ENCODE measurements at regions not wholly inside any gene's neighbourhood (a gene's known extent, or its start where the extent isn't known, plus 50 kb on each side); places are given as distances from the start of the nearest gene placed in this dataset.
"Not testable (repeated sequence)": the region's sequence is repeated elsewhere in the genome, so short reads cannot be mapped to it uniquely, and the experiment has no call there.

- Histone ChIP-seq H3K4me3 (ENCODE audit: low read length) (no peak overlapping the region), H3K36me3 (ENCODE audit: insufficient read depth, low read depth, low read length) (no peaks in the 10 kb centered on the region), H3K27ac (ENCODE audit: low read length) (no peak overlapping the region), H3K9ac (ENCODE audit: low read depth, low read length) (no peak overlapping the region), H3K4me1 (ENCODE audit: insufficient read depth, low read length) (peaks cover 4% of the 10 kb centered on the region; the same call in 1 of the 2 replicates), H3K9me3 (ENCODE audit: insufficient read depth, low read depth, low read length) (no peaks in the 10 kb centered on the region), H3K27me3 (ENCODE audit: insufficient read depth, low read length) (no peaks in the 10 kb centered on the region)
Observed at GRCh38 chr4:23455456-23456158, 434.2 kb downstream of the PPARGC1A start.

- H3K36me3 ChIP-seq (ENCODE audit: insufficient read depth, low read depth, low read length) = no peaks in the 10 kb centered on the region
- H3K4me1 ChIP-seq (ENCODE audit: insufficient read depth, low read length) = no peaks in the 10 kb centered on the region
- no peak overlapping the region for H3K4me3 ChIP-seq (ENCODE audit: low read length)
- H3K9ac ChIP-seq (ENCODE audit: low read depth, low read length) = no peak overlapping the region
- no peaks in the 10 kb centered on the region for H3K9me3 ChIP-seq (ENCODE audit: insufficient read depth, low read depth, low read length)
- H3K27me3 ChIP-seq (ENCODE audit: insufficient read depth, low read length) = no peaks in the 10 kb centered on the region
- no peak overlapping the region for H3K27ac ChIP-seq (ENCODE audit: low read length)
Observed at GRCh38 chr4:23441530-23442069, 448.2 kb downstream of the PPARGC1A start.

GRCh38 chr4:23438764-23439163 is 451.1 kb downstream of the PPARGC1A start:
- H3K27ac ChIP-seq (ENCODE audit: low read length) = no peak overlapping the region
- H3K27me3 ChIP-seq (ENCODE audit: insufficient read depth, low read length) = no peaks in the 10 kb centered on the region
- no peaks in the 10 kb centered on the region for H3K9me3 ChIP-seq (ENCODE audit: insufficient read depth, low read depth, low read length)
- H3K9ac ChIP-seq (ENCODE audit: low read depth, low read length) = no peak overlapping the region
- no peaks in the 10 kb centered on the region for H3K36me3 ChIP-seq (ENCODE audit: insufficient read depth, low read depth, low read length)
- H3K4me1 ChIP-seq (ENCODE audit: insufficient read depth, low read length) = no peaks in the 10 kb centered on the region
- H3K4me3 ChIP-seq (ENCODE audit: low read length) = no peak overlapping the region

- H3K4me3 ChIP-seq (ENCODE audit: low read length) = no peak overlapping the region
- no peaks in the 10 kb centered on the region for H3K36me3 ChIP-seq (ENCODE audit: insufficient read depth, low read depth, low read length)
- no peak overlapping the region for H3K27ac ChIP-seq (ENCODE audit: low read length)
- no peak overlapping the region for H3K9ac ChIP-seq (ENCODE audit: low read depth, low read length)
- no peaks in the 10 kb centered on the region for H3K27me3 ChIP-seq (ENCODE audit: insufficient read depth, low read length)
- no peaks in the 10 kb centered on the region for H3K4me1 ChIP-seq (ENCODE audit: insufficient read depth, low read length)
- H3K9me3 ChIP-seq (ENCODE audit: insufficient read depth, low read depth, low read length) = no peaks in the 10 kb centered on the region
Observed at GRCh38 chr4:23429497-23429896, 460.4 kb downstream of the PPARGC1A start.

GRCh38 chr4:23425570-23425969 is 464.3 kb downstream of the PPARGC1A start:
- Histone ChIP-seq H3K27me3 (ENCODE audit: insufficient read depth, low read length) (no peaks in the 10 kb centered on the region), H3K4me1 (ENCODE audit: insufficient read depth, low read length) (peaks cover 20% of the 10 kb centered on the region; the same call in 1 of the 2 replicates)

GRCh38 chr4:23423540-23423939 is 466.3 kb downstream of the PPARGC1A start:
- peak overlapping the region; percentile 44 for H3K27ac ChIP-seq (ENCODE audit: low read length)
- H3K4me3 ChIP-seq (ENCODE audit: low read length) = no peak overlapping the region
- H3K36me3 ChIP-seq (ENCODE audit: insufficient read depth, low read depth, low read length) = no peaks in the 10 kb centered on the region
- no peaks in the 10 kb centered on the region for H3K27me3 ChIP-seq (ENCODE audit: insufficient read depth, low read length)
- peak overlapping the region; percentile 33; the same call in 1 of the 2 replicates for H3K9ac ChIP-seq (ENCODE audit: low read depth, low read length)
- peaks cover 20% of the 10 kb centered on the region; the same call in 1 of the 2 replicates for H3K4me1 ChIP-seq (ENCODE audit: insufficient read depth, low read length)
- H3K9me3 ChIP-seq (ENCODE audit: insufficient read depth, low read depth, low read length) = peaks cover 7% of the 10 kb centered on the region; the same call in 1 of the 2 replicates

More at GRCh38 chr4:23425570-23425969, 464.3 kb downstream of the PPARGC1A start:
- Histone ChIP-seq H3K27ac (ENCODE audit: low read length) (no peak overlapping the region), H3K9ac (ENCODE audit: low read depth, low read length) (no peak overlapping the region), H3K4me3 (ENCODE audit: low read length) (no peak overlapping the region), H3K9me3 (ENCODE audit: insufficient read depth, low read depth, low read length) (no peaks in the 10 kb centered on the region), H3K36me3 (ENCODE audit: insufficient read depth, low read depth, low read length) (no peaks in the 10 kb centered on the region)

- H3K9me3 ChIP-seq (ENCODE audit: insufficient read depth, low read depth, low read length) = peaks cover 7% of the 10 kb centered on the region; the same call in 1 of the 2 replicates
- peak overlapping the region; percentile 44 for H3K27ac ChIP-seq (ENCODE audit: low read length)
- H3K4me3 ChIP-seq (ENCODE audit: low read length) = peak overlapping the region; percentile 5; the same call in 1 of the 2 replicates
- H3K27me3 ChIP-seq (ENCODE audit: insufficient read depth, low read length) = no peaks in the 10 kb centered on the region
- peaks cover 20% of the 10 kb centered on the region; the same call in 1 of the 2 replicates for H3K4me1 ChIP-seq (ENCODE audit: insufficient read depth, low read length)
- H3K36me3 ChIP-seq (ENCODE audit: insufficient read depth, low read depth, low read length) = no peaks in the 10 kb centered on the region
- H3K9ac ChIP-seq (ENCODE audit: low read depth, low read length) = peak overlapping the region; percentile 33; the same call in 1 of the 2 replicates
Observed at GRCh38 chr4:23422878-23423277, 467.0 kb downstream of the PPARGC1A start.

GRCh38 chr4:23413631-23414030 is 476.2 kb downstream of the PPARGC1A start:
- Histone ChIP-seq H3K36me3 (ENCODE audit: insufficient read depth, low read depth, low read length) (no peaks in the 10 kb centered on the region), H3K9ac (ENCODE audit: low read depth, low read length) (no peak overlapping the region), H3K27ac (ENCODE audit: low read length) (no peak overlapping the region), H3K27me3 (ENCODE audit: insufficient read depth, low read length) (no peaks in the 10 kb centered on the region), H3K9me3 (ENCODE audit: insufficient read depth, low read depth, low read length) (no peaks in the 10 kb centered on the region), H3K4me3 (ENCODE audit: low read length) (no peak overlapping the region), H3K4me1 (ENCODE audit: insufficient read depth, low read length) (no peaks in the 10 kb centered on the region; the same call in 1 of the 2 replicates)

GRCh38 chr4:23412701-23413100 is 477.1 kb downstream of the PPARGC1A start:
- Histone ChIP-seq H3K4me3 (ENCODE audit: low read length) (no peak overlapping the region), H3K27ac (ENCODE audit: low read length) (no peak overlapping the region), H3K9ac (ENCODE audit: low read depth, low read length) (no peak overlapping the region), H3K27me3 (ENCODE audit: insufficient read depth, low read length) (no peaks in the 10 kb centered on the region), H3K36me3 (ENCODE audit: insufficient read depth, low read depth, low read length) (no peaks in the 10 kb centered on the region), H3K9me3 (ENCODE audit: insufficient read depth, low read depth, low read length) (no peaks in the 10 kb centered on the region), H3K4me1 (ENCODE audit: insufficient read depth, low read length) (no peaks in the 10 kb centered on the region; the same call in 1 of the 2 replicates)

GRCh38 chr4:23408913-23409312 is 480.9 kb downstream of the PPARGC1A start:
- not testable (repeated sequence) for H3K27ac ChIP-seq (ENCODE audit: low read length); H3K9ac ChIP-seq (ENCODE audit: low read depth, low read length); H3K36me3 ChIP-seq (ENCODE audit: insufficient read depth, low read depth, low read length); H3K27me3 ChIP-seq (ENCODE audit: insufficient read depth, low read length); H3K4me1 ChIP-seq (ENCODE audit: insufficient read depth, low read length); H3K4me3 ChIP-seq (ENCODE audit: low read length); H3K9me3 ChIP-seq (ENCODE audit: insufficient read depth, low read depth, low read length)

- Histone ChIP-seq H3K9ac (ENCODE audit: low read depth, low read length) (no peak overlapping the region), H3K4me3 (ENCODE audit: low read length) (no peak overlapping the region), H3K9me3 (ENCODE audit: insufficient read depth, low read depth, low read length) (no peaks in the 10 kb centered on the region), H3K27me3 (ENCODE audit: insufficient read depth, low read length) (no peaks in the 10 kb centered on the region), H3K4me1 (ENCODE audit: insufficient read depth, low read length) (no peaks in the 10 kb centered on the region), H3K27ac (ENCODE audit: low read length) (no peak overlapping the region), H3K36me3 (ENCODE audit: insufficient read depth, low read depth, low read length) (no peaks in the 10 kb centered on the region)
Observed at GRCh38 chr4:23401572-23401971, 488.3 kb downstream of the PPARGC1A start.

- Histone ChIP-seq H3K27me3 (ENCODE audit: insufficient read depth, low read length) (no peaks in the 10 kb centered on the region), H3K9me3 (ENCODE audit: insufficient read depth, low read depth, low read length) (peaks cover 3% of the 10 kb centered on the region; the same call in 1 of the 2 replicates), H3K36me3 (ENCODE audit: insufficient read depth, low read depth, low read length) (no peaks in the 10 kb centered on the region), H3K4me1 (ENCODE audit: insufficient read depth, low read length) (no peaks in the 10 kb centered on the region), H3K4me3 (ENCODE audit: low read length) (no peak overlapping the region), H3K27ac (ENCODE audit: low read length) (no peak overlapping the region), H3K9ac (ENCODE audit: low read depth, low read length) (no peak overlapping the region)
Observed at GRCh38 chr4:23392860-23393458, 496.9 kb downstream of the PPARGC1A start.
